T-cell (primary cell): ENCODE measurements at regions not wholly inside any gene's neighbourhood (a gene's known extent, or its start where the extent isn't known, plus 50 kb on each side); places are given as distances from the start of the nearest gene placed in this dataset.

Experiments
- ATAC-seq, 4 experiments: fragments of 200-7000 bp in 3 of 4; fragments of 150-1000 bp in 1 of 4; cut with Tn5 transposase; replicated peaks in 1 of 4; 1 replicate in 3 of 4; 2 replicates in 1 of 4; pipeline ENCODE4 v1.10.0; 2021; ENCODE audit warnings: moderate library complexity in 3 of 4, mild to moderate bottlenecking in 2 of 4, moderate number of reproducible peaks in 1 of 4
- CTCF ChIA-PET, 2 donors: fragments of 300-600 bp; sonication (Branson Sonifier 250); formaldehyde crosslinking; loops; one replicate each; lab custom pipeline; 2022; ENCODE audit warnings: antibody characterized with exemption in 2 of 2; lab: Charles Lee
- POLR2A ChIA-PET, 2 donors: fragments of 300-600 bp; sonication (Branson Sonifier 250); formaldehyde crosslinking; loops; one replicate each; lab custom pipeline; 2022; ENCODE audit warnings: antibody characterized with exemption in 2 of 2; lab: Charles Lee
- DNase-seq, 35 experiments: peaks; one replicate each; pipeline versions ENCODE4 v3.0.0 to v3.0.0-alpha.2; 2013 to 2023
- H3K27ac ChIP-seq: one replicate; pipeline ENCODE4 v1.5.1; 2013; ENCODE audit warnings: low read length
- H3K27me3 ChIP-seq, 2 experiments: replicated peaks in 1 of 2; 1 replicate in 1 of 2; 2 replicates in 1 of 2; pipeline versions ENCODE4 v1.6.1 to v1.7.0; 2013; ENCODE audit warnings: low read length in 1 of 2, mixed read lengths in 1 of 2; ENCODE audit not compliant: control insufficient read depth in 2 of 2, insufficient read depth in 2 of 2; ENCODE audit errors: extremely low read depth in 1 of 2
- H3K36me3 ChIP-seq, 2 donors: 1 replicate in 1 of 2; 2 replicates in 1 of 2; pipeline versions ENCODE4 v1.6.1 to v1.7.0; 2013; ENCODE audit warnings: low read length in 1 of 2; ENCODE audit not compliant: control insufficient read depth in 2 of 2, insufficient read depth in 1 of 2; ENCODE audit errors: extremely low read depth in 1 of 2
- H3K4me1 ChIP-seq, 2 experiments: 1 replicate in 1 of 2; 2 replicates in 1 of 2; pipeline versions ENCODE4 v1.6.1 to v1.7.0; 2013; ENCODE audit warnings: low read length in 2 of 2, mixed read lengths in 1 of 2; ENCODE audit not compliant: insufficient read depth in 2 of 2, control insufficient read depth in 1 of 2; ENCODE audit errors: extremely low read depth in 1 of 2
- H3K4me3 ChIP-seq, 2 donors: 1 replicate in 1 of 2; 2 replicates in 1 of 2; pipeline versions ENCODE4 v1.5.1 to v1.7.0; 2013; ENCODE audit warnings: mild to moderate bottlenecking in 2 of 2, low read length in 1 of 2, moderate library complexity in 1 of 2; ENCODE audit not compliant: control insufficient read depth in 1 of 2; ENCODE audit errors: extremely low read depth in 1 of 2
- H3K9me3 ChIP-seq: 2 replicates; pipeline ENCODE4 v1.7.0; 2013
- H3K27ac Mint-ChIP-seq, 2 donors: one replicate each; pipeline ENCODE4 v1.8.0; 2020 to 2021; ENCODE audit warnings: mild to moderate bottlenecking in 2 of 2, mixed read lengths in 2 of 2
- H3K27me3 Mint-ChIP-seq, 2 donors: one replicate each; pipeline ENCODE4 v1.8.0; 2021 to 2022; ENCODE audit warnings: mixed read lengths in 2 of 2
- H3K36me3 Mint-ChIP-seq: one replicate; pipeline ENCODE4 v1.8.0; 2021; ENCODE audit warnings: mixed read lengths
- H3K4me1 Mint-ChIP-seq, 3 donors: one replicate each; pipeline ENCODE4 v1.8.0; 2020 to 2022; ENCODE audit warnings: mixed read lengths in 3 of 3, mild to moderate bottlenecking in 1 of 3
- H3K4me3 Mint-ChIP-seq, 3 donors: one replicate each; pipeline ENCODE4 v1.8.0; 2020 to 2022; ENCODE audit warnings: mild to moderate bottlenecking in 3 of 3, mixed read lengths in 3 of 3, moderate library complexity in 3 of 3
- H3K9me3 Mint-ChIP-seq, 3 donors: one replicate each; pipeline ENCODE4 v1.8.0; 2020 to 2022; ENCODE audit warnings: mixed read lengths in 3 of 3
- WGBS: methylation state at CpG from one replicate; pipeline ENCODE4 v1.1.5; 2013; ENCODE audit warnings: missing lambda C conversion rate; ENCODE audit not compliant: insufficient coverage; 5-methylcytosine and 5-hydroxymethylcytosine counted together

- ATAC-seq = no peak
- Histone ChIP-seq H3K27ac (no peak overlapping the region), H3K9me3 (no peaks in the 10 kb centered on the region), H3K27me3 (no peaks in the 10 kb centered on the region), H3K4me1 (no peaks in the 10 kb centered on the region), H3K4me3 (no peak overlapping the region), H3K36me3 (no peaks in the 10 kb centered on the region)
- WGBS = 83% methylated on average over 2 of the region's 2 CpGs
- DNase-seq = no peak
- Mint-ChIP-seq H3K27ac (no peak overlapping the region), H3K4me1 (no peaks in the 10 kb centered on the region), H3K36me3 (no peaks in the 10 kb centered on the region), H3K4me3 (no peak overlapping the region), H3K9me3 (peaks cover 0 to 6% (median 4%) of the 10 kb centered on the region in 3 donors), H3K27me3 (no peaks in the 10 kb centered on the region)
- POLR2A ChIA-PET = no interaction called here
- CTCF ChIA-PET = no interaction called here
Observed at GRCh38 chr18:72102412-72102811, 441.7 kb downstream of the CBLN2 start.

- POLR2A ChIA-PET = no interaction called here
- WGBS = 88% methylated on average over 2 of the region's 5 CpGs
- Histone ChIP-seq H3K9me3 (no peaks in the 10 kb centered on the region), H3K4me1 (no peaks in the 10 kb centered on the region), H3K27ac (no peak overlapping the region), H3K27me3 (no peaks in the 10 kb centered on the region), H3K4me3 (no peak overlapping the region), H3K36me3 (no peaks in the 10 kb centered on the region)
- ATAC-seq (no peak), DNase-seq (no peak)
- Mint-ChIP-seq H3K9me3 (peaks cover 2 to 6% (median 5%) of the 10 kb centered on the region in 3 donors), H3K4me1 (no peaks in the 10 kb centered on the region), H3K27ac (no peak overlapping the region), H3K27me3 (no peaks in the 10 kb centered on the region), H3K4me3 (no peak overlapping the region), H3K36me3 (no peaks in the 10 kb centered on the region)
- CTCF ChIA-PET = no interaction called here
Observed at GRCh38 chr18:72100465-72101004, 443.6 kb downstream of the CBLN2 start.

GRCh38 chr18:72091369-72091768 is 452.8 kb downstream of the CBLN2 start:
- no peaks in the 10 kb centered on the region for H3K27me3 Mint-ChIP-seq
- H3K4me3 ChIP-seq = no peak overlapping the region
- H3K4me1 Mint-ChIP-seq = no peaks in the 10 kb centered on the region
- H3K27ac ChIP-seq = no peak overlapping the region
- ChIA-PET CTCF (no interaction called here), POLR2A (no interaction called here)
- no peaks in the 10 kb centered on the region for H3K9me3 ChIP-seq
- peaks cover 0 to 4% (median 2%) of the 10 kb centered on the region in 3 donors for H3K9me3 Mint-ChIP-seq
- 32% methylated on average over 2 of the region's 5 CpGs for WGBS
- H3K4me3 Mint-ChIP-seq = no peak overlapping the region
- ATAC-seq (no peak), DNase-seq (no peak)
- no peaks in the 10 kb centered on the region for H3K4me1 ChIP-seq
- no peaks in the 10 kb centered on the region for H3K36me3 ChIP-seq
- H3K36me3 Mint-ChIP-seq = no peaks in the 10 kb centered on the region
- no peak overlapping the region for H3K27ac Mint-ChIP-seq
- no peaks in the 10 kb centered on the region for H3K27me3 ChIP-seq

DNA sequence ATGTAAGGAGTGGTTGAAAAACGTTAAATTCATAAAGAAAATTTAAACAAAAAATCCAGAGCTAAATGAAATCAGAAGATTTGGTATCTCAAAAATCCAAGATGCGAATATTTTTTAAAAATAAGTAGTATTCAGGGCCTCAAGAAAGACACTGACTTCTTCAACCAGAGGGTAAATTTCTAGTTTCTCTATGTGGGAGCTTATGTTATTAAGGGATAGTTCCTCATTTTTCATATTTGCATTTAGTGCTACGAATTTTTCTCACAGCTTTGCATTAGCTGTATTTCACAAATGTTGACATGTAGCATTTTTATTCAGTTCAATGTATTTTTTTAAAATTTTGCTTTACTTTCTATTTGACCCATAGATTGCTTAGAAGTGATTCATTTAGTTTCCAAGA is 454.7 kb downstream of the CBLN2 start:
- CTCF ChIA-PET = no interaction called here
- Histone ChIP-seq H3K4me3 (no peak overlapping the region), H3K4me1 (no peaks in the 10 kb centered on the region), H3K36me3 (no peaks in the 10 kb centered on the region), H3K27me3 (no peaks in the 10 kb centered on the region), H3K27ac (no peak overlapping the region), H3K9me3 (no peaks in the 10 kb centered on the region)
- Mint-ChIP-seq H3K9me3 (peaks cover 0 to 5% (median 2%) of the 10 kb centered on the region in 3 donors), H3K4me3 (no peak overlapping the region), H3K4me1 (peaks cover 0 to 2% (median 0%) of the 10 kb centered on the region in 3 donors), H3K27ac (no peak overlapping the region), H3K36me3 (no peaks in the 10 kb centered on the region), H3K27me3 (no peaks in the 10 kb centered on the region)
- POLR2A ChIA-PET = no interaction called here
- no CpG with 5 or more reads among the region's 3 CpGs for WGBS
- ATAC-seq (no peak), DNase-seq (no peak)

GRCh38 chr18:72086421-72086820 is 457.7 kb downstream of the CBLN2 start:
- POLR2A ChIA-PET = no interaction called here
- Histone ChIP-seq H3K27me3 (no peaks in the 10 kb centered on the region), H3K27ac (no peak overlapping the region), H3K9me3 (no peaks in the 10 kb centered on the region), H3K4me1 (no peaks in the 10 kb centered on the region), H3K4me3 (no peak overlapping the region), H3K36me3 (no peaks in the 10 kb centered on the region)
- Mint-ChIP-seq H3K9me3 (peaks cover 0 to 5% (median 0%) of the 10 kb centered on the region in 3 donors), H3K36me3 (no peaks in the 10 kb centered on the region), H3K27me3 (no peaks in the 10 kb centered on the region), H3K4me1 (peaks cover 0 to 2% (median 0%) of the 10 kb centered on the region in 3 donors), H3K27ac (no peak overlapping the region), H3K4me3 (no peak overlapping the region)
- 13% methylated on average over 4 of the region's 4 CpGs for WGBS
- ATAC-seq (no peak), DNase-seq (peak in 1 of 35 experiments; percentile 13)
- CTCF ChIA-PET = no interaction called here

- Mint-ChIP-seq H3K4me3 (no peak overlapping the region), H3K27me3 (no peaks in the 10 kb centered on the region), H3K36me3 (no peaks in the 10 kb centered on the region), H3K4me1 (no peaks in the 10 kb centered on the region), H3K9me3 (peaks cover 4 to 7% (median 6%) of the 10 kb centered on the region in 3 donors), H3K27ac (no peak overlapping the region)
- Histone ChIP-seq H3K36me3 (no peaks in the 10 kb centered on the region), H3K27me3 (no peaks in the 10 kb centered on the region), H3K27ac (no peak overlapping the region), H3K4me3 (no peak overlapping the region), H3K9me3 (no peaks in the 10 kb centered on the region), H3K4me1 (no peaks in the 10 kb centered on the region)
- ChIA-PET POLR2A (no interaction called here), CTCF (interaction anchor here in 1 of 2 donors (0.6 kb wide), 2 partner anchors 185 to 1463 kb away, joined by 3 read pairs; no protein-coding TSS in a partner anchor)
- WGBS = no CpG with 5 or more reads among the region's 4 CpGs
- no peak for ATAC-seq
- DNase-seq = no peak
Observed at GRCh38 chr18:72075040-72075439, 469.1 kb downstream of the CBLN2 start.

DNA sequence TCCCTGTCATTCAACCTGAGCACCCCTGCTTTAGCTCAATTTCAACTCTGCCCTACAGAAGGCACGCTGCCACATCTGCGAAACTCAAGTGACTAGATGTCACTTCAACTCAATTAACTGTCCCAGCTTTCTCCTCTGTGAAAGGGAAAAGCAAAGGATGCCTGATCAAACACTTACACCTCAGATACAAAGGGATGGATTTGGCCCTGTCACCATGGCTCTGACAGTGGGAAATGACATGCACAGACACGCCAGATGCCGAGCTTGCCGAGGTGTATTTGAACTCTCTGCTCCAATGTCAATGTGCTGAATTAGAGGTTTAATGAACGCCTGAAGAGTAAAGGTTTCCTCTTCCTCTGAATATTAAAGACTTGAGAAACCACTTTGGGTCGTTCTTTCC is 481.1 kb downstream of the CBLN2 start:
- Histone ChIP-seq H3K4me1 (no peaks in the 10 kb centered on the region), H3K27me3 (no peaks in the 10 kb centered on the region), H3K4me3 (no peak overlapping the region), H3K27ac (no peak overlapping the region), H3K9me3 (no peaks in the 10 kb centered on the region), H3K36me3 (no peaks in the 10 kb centered on the region)
- Mint-ChIP-seq H3K9me3 (peaks cover 4 to 18% (median 6%) of the 10 kb centered on the region in 3 donors), H3K4me1 (no peaks in the 10 kb centered on the region), H3K27ac (no peak overlapping the region), H3K27me3 (no peaks in the 10 kb centered on the region), H3K36me3 (no peaks in the 10 kb centered on the region), H3K4me3 (no peak overlapping the region)
- DNase-seq (no peak), ATAC-seq (no peak)
- ChIA-PET POLR2A (no interaction called here), CTCF (no interaction called here)
- WGBS = 75% methylated on average over 3 of the region's 7 CpGs
